ENCODE measurements at regions not wholly inside any gene's neighbourhood (a gene's known extent, or its start where the extent isn't known, plus 50 kb on each side); places are given as distances from the start of the nearest gene placed in this dataset.

DNA sequence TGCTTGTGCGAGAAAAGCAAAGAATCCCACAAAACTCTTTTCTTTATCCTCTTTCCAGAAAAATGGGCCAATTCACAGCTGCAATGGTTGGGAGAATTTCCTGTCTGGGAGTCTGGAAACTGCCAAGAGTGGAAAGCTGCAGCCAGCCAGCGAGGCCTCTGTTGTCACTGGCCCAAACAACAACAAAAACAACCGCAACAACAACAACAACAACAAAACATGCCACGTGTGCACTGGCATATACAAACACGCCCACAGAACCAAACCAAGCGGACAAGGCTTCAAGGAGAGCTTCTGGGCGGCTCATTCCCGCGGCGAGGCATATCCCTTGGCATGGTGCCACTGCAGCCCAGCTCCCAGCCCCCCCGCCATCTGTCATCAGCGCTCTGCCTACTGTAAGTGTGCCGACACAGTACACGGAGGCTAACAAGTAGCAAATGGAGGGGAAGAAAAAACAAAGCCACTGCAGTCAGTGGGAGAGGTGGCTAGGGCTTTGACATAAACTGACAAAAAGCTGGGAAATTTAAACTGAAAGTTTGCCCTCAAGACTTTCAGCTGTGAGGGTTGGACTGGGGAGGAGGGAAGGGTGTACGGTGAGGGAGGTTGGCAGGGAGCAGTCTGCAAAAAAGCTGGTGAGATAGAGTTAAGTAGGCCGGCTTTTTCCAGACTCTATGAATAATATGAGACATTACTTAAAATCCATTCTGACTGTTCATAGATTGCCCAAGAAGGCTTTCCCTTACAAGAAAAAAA lies 165.0 kb upstream of the ZNF462 start:
- H3K4me3 ChIP-seq (replicated peaks in 1 of 2; ENCODE audit: low read depth in 2 of 2, low read length in 2 of 2) = peak overlapping the region; percentile 16 to 43
- peak; percentile 87 to 90 for DNase-seq (ENCODE audit: low read depth in 2 of 2)
- no peak for TF ChIP-seq CTCF (IDR thresholded peaks at IDR 0.05; ENCODE audit: low read depth, low read length)

- DNase-seq (ENCODE audit: low read depth in 2 of 2) = peak; percentile 9 to 83
- TF ChIP-seq CTCF (IDR thresholded peaks at IDR 0.05; ENCODE audit: low read depth, low read length) = no peak
- H3K4me3 ChIP-seq (replicated peaks in 1 of 2; ENCODE audit: low read depth in 2 of 2, low read length in 2 of 2) = no peak overlapping the region
Observed at GRCh38 chr9:106700676-106701075, 162.3 kb upstream of the ZNF462 start.

GRCh38 chr9:106701611-106702010 lies 161.4 kb upstream of the ZNF462 start:
- no peak overlapping the region for H3K4me3 ChIP-seq (replicated peaks in 1 of 2; ENCODE audit: low read depth in 2 of 2, low read length in 2 of 2)
- DNase-seq (ENCODE audit: low read depth in 2 of 2) = no peak
- no peak for TF ChIP-seq CTCF (IDR thresholded peaks at IDR 0.05; ENCODE audit: low read depth, low read length)

DNA sequence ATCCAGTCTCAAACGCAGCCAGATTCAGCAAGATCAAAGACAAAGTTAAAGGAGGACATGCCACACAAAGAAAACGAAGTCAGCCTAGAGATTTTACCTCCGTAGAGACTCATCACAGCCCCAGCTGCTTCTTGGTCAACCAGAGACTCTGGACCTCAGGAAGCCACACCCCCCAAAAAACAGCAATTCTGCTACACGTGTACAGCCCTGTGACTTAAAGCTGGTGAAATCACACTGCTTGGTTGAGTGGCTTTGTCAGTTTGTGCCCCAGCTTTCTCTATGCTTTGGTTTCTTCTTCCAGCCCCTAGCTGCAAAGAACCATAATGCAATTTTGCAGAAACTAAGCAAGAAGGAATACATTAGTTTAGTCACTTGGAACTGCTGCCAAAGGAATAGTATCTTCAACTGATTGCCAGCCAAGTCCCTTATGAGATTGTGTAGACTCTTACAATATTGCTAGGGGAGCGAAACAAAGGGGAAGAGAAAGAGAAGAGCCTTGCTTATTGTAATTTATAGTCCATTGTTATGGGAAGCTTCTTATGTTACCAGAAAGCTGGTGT lies 158.8 kb upstream of the ZNF462 start:
- TF ChIP-seq CTCF (IDR thresholded peaks at IDR 0.05; ENCODE audit: low read depth, low read length) = peak; percentile 30
- H3K4me3 ChIP-seq (replicated peaks in 1 of 2; ENCODE audit: low read depth in 2 of 2, low read length in 2 of 2) = no peak overlapping the region
- DNase-seq (ENCODE audit: low read depth in 2 of 2) = peak; percentile 53 to 65

GRCh38 chr9:106707291-106707690 lies 155.7 kb upstream of the ZNF462 start:
- peak in 1 of 2 donors; percentile 24 for DNase-seq (ENCODE audit: low read depth in 2 of 2)
- TF ChIP-seq CTCF (IDR thresholded peaks at IDR 0.05; ENCODE audit: low read depth, low read length) = no peak
- no peak overlapping the region for H3K4me3 ChIP-seq (replicated peaks in 1 of 2; ENCODE audit: low read depth in 2 of 2, low read length in 2 of 2)

DNA sequence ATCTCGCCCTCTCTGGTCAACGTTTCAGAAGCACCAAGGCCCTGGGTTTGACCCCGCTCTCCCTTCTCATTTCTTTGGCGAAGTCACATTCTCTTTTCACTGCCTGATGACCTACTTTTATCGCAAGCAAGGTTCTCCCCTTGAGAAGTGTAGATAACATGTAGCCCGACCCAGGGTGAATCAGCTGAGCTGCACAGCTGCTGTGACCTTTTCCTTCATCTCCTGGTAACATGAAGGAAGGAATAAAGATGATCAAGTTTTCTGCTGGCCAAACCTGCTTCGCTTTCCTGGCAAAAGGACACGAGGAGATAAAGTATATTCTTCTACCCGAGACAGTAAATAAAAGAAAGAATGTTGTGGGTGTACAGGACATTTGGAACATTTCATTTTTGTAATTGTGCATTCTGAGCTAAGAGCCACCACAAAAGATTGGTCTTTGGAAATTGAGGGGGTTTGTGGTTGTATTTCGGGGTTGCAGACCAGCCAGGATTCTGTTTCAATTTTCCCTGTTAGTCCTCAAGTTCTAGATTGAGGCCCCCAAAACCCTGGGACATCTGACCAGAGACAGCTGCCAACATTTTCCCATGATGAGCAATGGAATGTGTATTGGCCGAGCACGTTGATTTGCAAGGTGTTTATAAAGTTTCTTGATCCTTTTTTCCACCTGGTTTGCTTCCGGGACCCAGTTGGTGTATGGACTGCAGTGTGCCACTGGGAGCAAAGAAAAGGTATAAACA lies 155.1 kb upstream of the ZNF462 start:
- no peak for TF ChIP-seq CTCF (IDR thresholded peaks at IDR 0.05; ENCODE audit: low read depth, low read length)
- no peak overlapping the region for H3K4me3 ChIP-seq (replicated peaks in 1 of 2; ENCODE audit: low read depth in 2 of 2, low read length in 2 of 2)
- peak; percentile 27 to 34 for DNase-seq (ENCODE audit: low read depth in 2 of 2)

All from cardiac fibroblast (primary cell).